ENCODE measurements at regions not wholly inside any gene's neighbourhood (a gene's known extent, or its start where the extent isn't known, plus 50 kb on each side); places are given as distances from the start of the nearest gene placed in this dataset.
A peak's percentile ranks its signal among the peaks of the same experiment; 100 is the strongest.

DNA sequence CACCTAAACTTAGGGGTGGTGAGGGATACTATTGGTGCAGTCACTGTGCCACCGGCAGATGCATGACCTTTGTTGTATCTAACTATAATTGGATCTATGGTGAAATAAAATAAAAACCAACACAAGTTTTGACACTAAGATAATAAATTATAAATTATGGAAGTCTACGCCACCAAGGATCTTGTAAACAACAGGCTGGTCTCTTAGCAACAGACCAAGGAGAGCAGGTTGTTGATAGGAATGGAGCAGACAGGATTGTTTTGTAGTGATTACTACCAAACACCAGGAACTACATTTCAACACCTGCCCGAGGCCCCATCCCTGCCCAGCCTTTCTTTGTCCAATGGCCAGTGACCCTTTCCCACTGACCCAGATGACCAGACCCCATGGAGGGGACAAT, 1178.0 kb downstream of the VRK1 start:
- H3K36me3 ChIP-seq (ENCODE audit: control insufficient read depth, insufficient read depth, low read length), result no peaks in the 10 kb centered on the region
- no peak overlapping the region for H3K4me3 ChIP-seq (replicated peaks; ENCODE audit: low read depth, low read length)
- no peaks in the 10 kb centered on the region for H3K27me3 ChIP-seq (replicated peaks; ENCODE audit: control insufficient read depth, insufficient read depth, low read length)
- TF ChIP-seq, protein P1, sequence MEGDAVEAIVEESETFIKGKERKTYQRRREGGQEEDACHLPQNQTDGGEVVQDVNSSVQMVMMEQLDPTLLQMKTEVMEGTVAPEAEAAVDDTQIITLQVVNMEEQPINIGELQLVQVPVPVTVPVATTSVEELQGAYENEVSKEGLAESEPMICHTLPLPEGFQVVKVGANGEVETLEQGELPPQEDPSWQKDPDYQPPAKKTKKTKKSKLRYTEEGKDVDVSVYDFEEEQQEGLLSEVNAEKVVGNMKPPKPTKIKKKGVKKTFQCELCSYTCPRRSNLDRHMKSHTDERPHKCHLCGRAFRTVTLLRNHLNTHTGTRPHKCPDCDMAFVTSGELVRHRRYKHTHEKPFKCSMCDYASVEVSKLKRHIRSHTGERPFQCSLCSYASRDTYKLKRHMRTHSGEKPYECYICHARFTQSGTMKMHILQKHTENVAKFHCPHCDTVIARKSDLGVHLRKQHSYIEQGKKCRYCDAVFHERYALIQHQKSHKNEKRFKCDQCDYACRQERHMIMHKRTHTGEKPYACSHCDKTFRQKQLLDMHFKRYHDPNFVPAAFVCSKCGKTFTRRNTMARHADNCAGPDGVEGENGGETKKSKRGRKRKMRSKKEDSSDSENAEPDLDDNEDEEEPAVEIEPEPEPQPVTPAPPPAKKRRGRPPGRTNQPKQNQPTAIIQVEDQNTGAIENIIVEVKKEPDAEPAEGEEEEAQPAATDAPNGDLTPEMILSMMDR (IDR thresholded peaks at IDR 0.05; ENCODE audit: insufficient read depth, low read length, poor library complexity, severe bottlenecking), result no peak
- DNase-seq (ENCODE audit: extremely low read depth, insufficient read length), result no peak

DNA sequence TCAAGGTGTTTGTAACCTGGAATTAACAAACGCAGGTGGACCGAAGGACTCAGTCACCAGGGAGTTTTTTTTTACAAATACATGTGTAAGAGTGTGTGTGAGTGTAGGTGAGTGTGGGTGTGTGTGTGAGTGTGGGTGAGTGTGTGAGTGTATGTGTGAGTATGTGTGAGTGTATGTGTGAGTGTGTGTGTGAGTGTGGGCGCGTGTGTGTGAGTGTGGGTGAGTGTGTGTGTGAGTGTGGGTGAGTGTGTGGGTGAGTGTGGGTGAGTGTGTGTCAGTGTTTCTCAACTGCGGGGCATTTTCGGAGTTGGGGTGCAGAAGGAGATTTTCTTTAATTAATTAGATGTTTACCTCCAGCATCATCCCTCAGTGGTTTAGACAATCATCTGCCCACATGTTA, 1178.8 kb downstream of the VRK1 start:
- Histone ChIP-seq H3K27me3 (replicated peaks; ENCODE audit: control insufficient read depth, insufficient read depth, low read length) (no peaks in the 10 kb centered on the region), H3K36me3 (ENCODE audit: control insufficient read depth, insufficient read depth, low read length) (no peaks in the 10 kb centered on the region), H3K4me3 (replicated peaks; ENCODE audit: low read depth, low read length) (no peak overlapping the region)
- TF ChIP-seq, protein P1 (IDR thresholded peaks at IDR 0.05; ENCODE audit: insufficient read depth, low read length, poor library complexity, severe bottlenecking), result no peak
- no peak for DNase-seq (ENCODE audit: extremely low read depth, insufficient read length)

DNA sequence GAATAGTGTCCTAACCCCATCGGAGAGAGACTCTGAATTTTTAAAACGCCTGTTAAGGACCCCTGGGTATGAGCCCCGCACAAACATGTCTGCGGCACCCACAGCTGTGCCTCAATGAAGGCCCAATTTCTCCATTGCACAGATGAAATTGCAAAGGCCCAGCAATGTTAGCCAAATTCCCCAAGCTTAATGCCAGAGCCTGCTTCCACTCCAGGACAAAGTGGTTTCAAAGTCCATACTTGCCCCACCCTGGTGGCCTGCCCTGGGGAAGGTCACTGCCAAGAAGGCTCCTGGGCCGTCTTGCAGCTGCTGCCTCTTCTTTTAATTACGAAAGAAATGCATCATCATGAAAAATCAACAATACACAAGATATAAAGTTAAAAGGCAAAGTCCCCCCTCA, 1179.7 kb downstream of the VRK1 start:
- no peaks in the 10 kb centered on the region for H3K27me3 ChIP-seq (replicated peaks; ENCODE audit: control insufficient read depth, insufficient read depth, low read length)
- DNase-seq (ENCODE audit: extremely low read depth, insufficient read length), result no peak
- TF ChIP-seq, protein P1 (IDR thresholded peaks at IDR 0.05; ENCODE audit: insufficient read depth, low read length, poor library complexity, severe bottlenecking), result no peak
- no peak overlapping the region for H3K4me3 ChIP-seq (replicated peaks; ENCODE audit: low read depth, low read length)
- no peaks in the 10 kb centered on the region for H3K36me3 ChIP-seq (ENCODE audit: control insufficient read depth, insufficient read depth, low read length)

DNA sequence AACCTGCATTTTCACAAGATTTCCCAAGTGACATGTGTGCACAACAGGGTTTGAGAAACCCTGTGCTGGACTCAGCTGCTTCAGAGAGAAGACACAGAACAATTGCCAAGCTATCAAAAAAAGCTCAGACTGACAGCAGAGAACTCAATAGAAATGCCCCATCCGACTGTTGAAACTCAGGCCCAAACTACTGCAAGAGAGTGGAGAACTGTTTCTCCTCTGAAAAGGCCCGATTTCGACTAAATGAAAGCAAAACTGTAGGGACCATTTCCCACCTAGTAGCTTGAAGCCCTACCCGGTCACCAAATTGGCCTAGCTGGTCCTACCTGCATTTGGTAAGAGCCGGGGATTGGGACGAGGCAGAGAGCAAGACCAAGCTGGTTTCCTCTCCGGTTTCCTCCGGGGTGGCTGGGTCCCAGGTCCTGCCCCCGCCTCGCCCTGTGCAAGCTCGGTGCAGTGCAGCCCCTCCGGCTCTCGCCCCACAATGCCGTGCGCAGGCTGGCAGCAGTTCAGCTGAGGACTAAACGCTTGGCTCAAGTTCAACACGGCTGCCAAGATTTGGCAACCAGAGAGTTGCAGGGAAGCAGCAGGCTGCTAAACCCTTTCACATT, 1180.6 kb downstream of the VRK1 start:
- Histone ChIP-seq H3K4me3 (replicated peaks; ENCODE audit: low read depth, low read length) (no peak overlapping the region), H3K27me3 (replicated peaks; ENCODE audit: control insufficient read depth, insufficient read depth, low read length) (no peaks in the 10 kb centered on the region), H3K36me3 (ENCODE audit: control insufficient read depth, insufficient read depth, low read length) (no peaks in the 10 kb centered on the region)
- DNase-seq (ENCODE audit: extremely low read depth, insufficient read length), result peak; percentile 3
- TF ChIP-seq, protein P1 (IDR thresholded peaks at IDR 0.05; ENCODE audit: insufficient read depth, low read length, poor library complexity, severe bottlenecking), result no peak

DNA sequence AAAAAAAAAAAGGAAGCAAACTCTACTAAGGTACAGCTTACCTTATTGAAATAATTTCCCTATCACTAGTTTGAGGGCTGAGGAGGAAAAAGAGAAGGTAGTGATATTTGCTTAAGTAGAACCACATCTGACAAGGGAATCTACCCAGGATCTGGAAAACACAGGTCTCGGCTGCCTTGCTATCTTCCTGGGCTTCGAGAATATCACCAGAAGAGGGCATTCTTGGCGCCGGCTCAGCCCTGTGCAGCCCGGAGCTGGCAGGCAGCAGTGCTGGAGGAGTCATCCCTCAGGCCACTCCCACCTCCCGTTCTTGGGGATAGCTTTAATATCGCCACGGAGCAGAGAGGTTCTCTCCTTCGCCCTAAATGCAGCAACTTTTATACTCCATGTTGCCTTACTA, 1181.2 kb downstream of the VRK1 start:
- TF ChIP-seq, protein P1 (IDR thresholded peaks at IDR 0.05; ENCODE audit: insufficient read depth, low read length, poor library complexity, severe bottlenecking), result no peak
- Histone ChIP-seq H3K27me3 (replicated peaks; ENCODE audit: control insufficient read depth, insufficient read depth, low read length) (no peaks in the 10 kb centered on the region), H3K4me3 (replicated peaks; ENCODE audit: low read depth, low read length) (no peak overlapping the region), H3K36me3 (ENCODE audit: control insufficient read depth, insufficient read depth, low read length) (no peaks in the 10 kb centered on the region)
- DNase-seq (ENCODE audit: extremely low read depth, insufficient read length), result no peak

DNA sequence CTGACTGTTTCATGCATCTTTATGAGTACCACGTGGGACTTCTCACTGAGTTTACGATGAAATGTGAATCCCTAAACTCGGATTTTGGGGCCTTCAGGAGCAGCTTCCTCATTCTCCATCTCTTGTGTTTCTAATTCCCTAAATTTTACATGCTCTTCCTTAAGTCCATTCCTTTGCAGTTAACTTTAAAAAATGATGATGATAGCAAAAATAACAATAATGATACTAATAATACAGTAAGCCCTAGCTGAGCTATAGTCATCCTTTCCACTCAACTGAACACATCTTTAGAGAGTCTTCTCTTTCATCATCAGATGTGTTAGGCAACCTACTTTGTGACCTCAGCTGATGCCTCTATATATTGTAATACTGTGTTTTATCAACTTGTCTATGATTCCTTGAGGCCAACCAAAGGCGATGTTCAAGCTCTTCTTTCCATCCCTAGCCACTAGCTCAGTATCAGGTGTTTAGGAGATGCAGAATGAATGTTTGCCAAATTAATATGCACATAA, 1196.4 kb downstream of the VRK1 start:
- TF ChIP-seq, protein P1 (IDR thresholded peaks at IDR 0.05; ENCODE audit: insufficient read depth, low read length, poor library complexity, severe bottlenecking), result no peak
- H3K36me3 ChIP-seq (ENCODE audit: control insufficient read depth, insufficient read depth, low read length), result no peaks in the 10 kb centered on the region
- H3K4me3 ChIP-seq (replicated peaks; ENCODE audit: low read depth, low read length), result no peak overlapping the region
- no peaks in the 10 kb centered on the region for H3K27me3 ChIP-seq (replicated peaks; ENCODE audit: control insufficient read depth, insufficient read depth, low read length)
- DNase-seq (ENCODE audit: extremely low read depth, insufficient read length), result no peak

Data from GM06990 (cell line).